ENCODE measurements at regions not wholly inside any gene's neighbourhood (a gene's known extent, or its start where the extent isn't known, plus 50 kb on each side); places are given as distances from the start of the nearest gene placed in this dataset.
A peak's percentile ranks its signal among the peaks of the same experiment; 100 is the strongest.

DNA sequence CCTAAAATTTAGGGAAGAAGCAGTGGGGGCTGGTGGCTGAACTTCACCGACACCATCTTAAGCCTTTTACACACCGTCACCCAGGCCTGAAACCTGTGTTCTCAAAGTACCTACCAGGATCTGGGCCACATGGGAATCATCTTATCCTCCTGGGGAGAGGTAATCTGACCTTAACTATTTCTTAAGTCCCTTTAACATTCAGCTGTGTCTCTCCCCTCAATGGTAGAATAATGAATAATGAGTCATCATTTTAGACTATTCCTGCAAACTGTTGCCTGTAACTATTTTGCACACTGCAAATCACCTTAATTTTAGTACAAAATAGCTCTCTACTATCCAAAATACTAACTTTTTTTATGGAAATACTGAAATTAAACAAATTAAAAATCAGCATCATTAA lies 149.4 kb upstream of the KLF7 start:
- WGBS, 3 donors, result 77 to 92% (median 91%) methylated on average over 2 of the region's 2 CpGs
- no peak overlapping the region for H3K27ac ChIP-seq (ENCODE audit: low read depth, low read length)

DNA sequence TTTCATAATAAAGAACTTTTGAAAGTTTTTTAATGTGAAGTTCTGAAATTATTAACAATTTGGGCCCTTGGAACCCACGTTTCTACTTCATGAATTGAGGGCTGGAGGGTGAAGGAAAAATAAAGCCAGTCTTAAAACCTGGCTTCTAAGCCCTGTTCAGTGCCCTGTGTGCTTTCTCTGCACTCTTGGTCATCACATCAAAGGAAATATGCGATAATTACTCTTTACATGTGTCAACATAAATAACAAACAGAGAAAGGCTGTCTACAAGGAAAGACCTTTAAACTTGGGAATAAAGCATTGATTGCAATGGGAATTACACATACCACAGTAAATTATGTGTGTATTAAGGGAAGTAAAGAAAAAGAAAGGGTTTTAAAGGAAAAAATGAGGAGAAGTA lies 150.7 kb upstream of the KLF7 start:
- no peak overlapping the region for H3K27ac ChIP-seq (ENCODE audit: low read depth, low read length)
- 51 to 92% (median 83%) methylated on average over 2 of the region's 2 CpGs for WGBS, 3 donors

DNA sequence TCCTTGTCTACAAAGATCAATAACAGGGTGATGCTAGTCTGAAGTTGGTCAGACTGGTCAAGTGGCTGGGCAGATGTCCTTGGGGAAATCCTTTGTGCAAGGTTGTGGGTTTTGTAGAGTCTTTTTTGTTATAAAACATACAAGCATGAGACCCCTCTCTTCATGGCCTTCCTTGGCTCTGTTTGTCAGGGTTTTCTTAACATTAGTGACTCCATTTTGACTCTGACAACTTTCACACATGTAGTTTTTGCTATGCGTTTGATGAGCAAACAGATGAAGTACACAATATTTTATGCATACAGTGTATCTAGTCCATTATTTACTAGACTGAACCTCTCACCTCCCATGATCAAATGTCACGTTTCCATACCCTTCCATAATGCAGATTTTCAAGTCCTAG lies 151.2 kb upstream of the KLF7 start:
- no peak overlapping the region for H3K27ac ChIP-seq (ENCODE audit: low read depth, low read length)
- WGBS, 3 donors, result 63 to 93% (median 91%) methylated on average over 2 of the region's 2 CpGs

DNA sequence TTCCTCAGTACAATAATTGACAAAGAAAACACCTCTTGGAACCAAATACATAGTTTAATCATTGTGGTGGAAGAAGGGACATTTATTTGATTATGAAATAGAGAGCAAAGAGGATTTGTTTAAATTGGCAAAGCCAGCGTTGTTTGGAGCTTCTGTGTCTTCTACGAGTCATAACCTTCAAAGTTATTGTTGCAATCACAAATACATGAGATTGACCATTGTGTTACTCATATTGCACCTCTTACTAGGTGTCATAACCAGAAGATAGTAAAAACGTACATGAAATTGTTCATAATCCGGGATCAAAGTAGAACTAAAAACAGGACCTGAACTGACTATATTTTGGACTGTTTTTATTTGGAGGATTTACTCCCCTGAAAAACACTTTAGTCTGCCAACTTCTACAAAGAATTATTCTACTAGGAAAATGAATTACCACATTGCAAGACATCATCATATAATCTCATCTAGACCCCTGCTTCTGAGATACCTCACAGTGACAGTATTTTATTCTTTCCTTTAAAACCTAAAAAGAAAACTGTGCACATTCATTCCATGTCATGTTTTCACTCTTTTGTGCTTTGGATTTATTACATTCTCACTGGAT lies 151.7 kb upstream of the KLF7 start:
- WGBS, 3 donors, result 59 to 67% (median 61%) methylated on average over 4 of the region's 4 CpGs
- no peak overlapping the region for H3K27ac ChIP-seq (ENCODE audit: low read depth, low read length)

- H3K27ac ChIP-seq (ENCODE audit: low read depth, low read length), result no peak overlapping the region
- WGBS, 3 donors, result 70 to 90% (median 82%) methylated on average over 4 of the region's 4 CpGs
Measured at GRCh38 chr2:207318181-207318628, 152.5 kb upstream of the KLF7 start.

GRCh38 chr2:207319316-207319715 lies 153.6 kb upstream of the KLF7 start:
- no peak overlapping the region for H3K27ac ChIP-seq (ENCODE audit: low read depth, low read length)

- WGBS, 3 donors, result 62 to 88% (median 85%) methylated on average over 5 of the region's 5 CpGs
- H3K27ac ChIP-seq (ENCODE audit: low read depth, low read length), result no peak overlapping the region
Measured at GRCh38 chr2:207320381-207321159, 154.8 kb upstream of the KLF7 start.

- 66 to 75% (median 71%) methylated on average over 1 of the region's 1 CpG for WGBS, 3 donors
Measured at GRCh38 chr2:207321514-207321913, 155.8 kb upstream of the KLF7 start.

DNA sequence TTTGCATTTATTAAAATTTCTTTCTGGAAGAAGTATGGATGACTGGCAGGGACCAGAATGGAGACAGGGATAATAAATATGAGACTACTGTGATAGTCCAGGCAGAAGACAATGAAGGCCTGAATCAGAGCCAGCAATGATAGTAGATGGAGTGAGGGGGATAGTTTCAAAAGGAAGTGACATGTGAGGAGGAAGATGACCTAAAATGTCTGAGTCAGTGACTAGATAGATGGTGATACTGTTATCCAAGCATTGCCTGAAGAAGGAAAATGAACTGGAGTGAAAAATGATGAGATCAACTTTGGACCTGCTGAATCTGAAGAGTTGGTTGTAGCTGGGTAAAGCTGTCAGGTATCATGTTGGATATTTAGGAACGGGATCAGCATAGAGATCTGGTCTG lies 158.3 kb upstream of the KLF7 start:
- H3K27ac ChIP-seq (ENCODE audit: low read depth, low read length), result no peak overlapping the region
- 67 to 94% (median 92%) methylated on average over 1 of the region's 1 CpG for WGBS, 3 donors

More at GRCh38 chr2:207321514-207321913, 155.8 kb upstream of the KLF7 start:
- H3K27ac ChIP-seq (ENCODE audit: low read depth, low read length), result no peak overlapping the region

DNA sequence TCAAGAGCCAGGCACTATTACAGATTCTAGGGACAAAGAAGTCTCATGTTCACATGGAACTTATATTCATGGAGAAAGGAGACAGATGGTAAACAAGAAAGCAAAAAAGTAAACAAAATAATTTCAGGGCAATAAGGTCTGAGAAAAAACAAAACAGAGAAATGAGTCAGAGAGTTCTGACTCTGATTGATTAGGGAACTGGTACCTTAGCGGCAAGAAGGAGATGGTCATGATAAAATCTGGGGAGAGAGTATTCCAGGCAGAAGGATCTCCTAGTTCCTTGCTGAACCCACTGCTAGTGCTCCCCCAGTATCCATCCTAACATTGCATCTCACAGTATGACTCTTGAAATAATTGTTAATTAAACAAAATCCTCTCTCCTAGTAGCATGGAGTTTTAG lies 161.8 kb upstream of the KLF7 start:
- WGBS, 3 donors, result 38 to 79% (median 78%) methylated on average over 1 of the region's 1 CpG

DNA sequence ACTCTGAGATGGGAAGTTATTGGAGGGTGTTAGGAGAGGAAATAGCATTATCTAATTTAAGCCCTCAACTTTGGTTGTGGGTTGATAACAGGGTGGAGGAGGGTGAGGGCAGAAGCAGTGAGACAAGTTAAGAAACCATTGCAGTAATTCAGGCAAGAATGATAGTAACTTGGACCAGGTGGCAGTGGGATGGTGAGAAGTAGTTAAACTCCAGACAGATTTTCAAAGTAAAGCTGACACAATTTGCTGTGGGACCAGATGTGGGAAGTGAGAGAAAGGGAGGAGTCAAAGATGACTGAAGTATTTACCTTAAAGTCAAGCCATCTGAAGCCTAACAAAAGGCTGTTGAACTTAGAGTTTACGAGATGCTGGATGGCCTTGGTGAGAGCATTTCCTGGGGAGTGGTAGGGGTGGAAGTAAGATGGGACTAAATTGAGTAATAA lies 163.2 kb upstream of the KLF7 start:
- no peak overlapping the region for H3K27ac ChIP-seq (ENCODE audit: low read depth, low read length)
- WGBS, 3 donors, result 61 to 74% (median 62%) methylated on average over 1 of the region's 1 CpG

More for the DNA sequence above, 161.8 kb upstream of the KLF7 start:
- H3K27ac ChIP-seq (ENCODE audit: low read depth, low read length), result no peak overlapping the region

GRCh38 chr2:207330912-207331311 lies 165.2 kb upstream of the KLF7 start:
- WGBS, 3 donors, result 57 to 72% (median 71%) methylated on average over 7 of the region's 7 CpGs
- no peak overlapping the region for H3K27ac ChIP-seq (ENCODE audit: low read depth, low read length)

GRCh38 chr2:207331674-207332073 lies 165.9 kb upstream of the KLF7 start:
- H3K27ac ChIP-seq (ENCODE audit: low read depth, low read length), result no peak overlapping the region
- 83 to 95% (median 93%) methylated on average over 6 of the region's 6 CpGs for WGBS, 3 donors

GRCh38 chr2:207332480-207333212 lies 166.9 kb upstream of the KLF7 start:
- H3K27ac ChIP-seq (ENCODE audit: low read depth, low read length), result no peak overlapping the region
- WGBS, 3 donors, result 59 to 71% (median 65%) methylated on average over 3 of the region's 3 CpGs

GRCh38 chr2:207333599-207334300 lies 168.0 kb upstream of the KLF7 start:
- H3K27ac ChIP-seq (ENCODE audit: low read depth, low read length), result peak overlapping the region; percentile 38
- WGBS, 3 donors, result 81 to 91% (median 90%) methylated on average over 5 of the region's 5 CpGs

GRCh38 chr2:207334301-207334623 lies 168.5 kb upstream of the KLF7 start:
- WGBS, 3 donors, result 48 to 55% (median 50%) methylated on average over 8 of the region's 8 CpGs
- H3K27ac ChIP-seq (ENCODE audit: low read depth, low read length), result peak overlapping the region; percentile 38

DNA sequence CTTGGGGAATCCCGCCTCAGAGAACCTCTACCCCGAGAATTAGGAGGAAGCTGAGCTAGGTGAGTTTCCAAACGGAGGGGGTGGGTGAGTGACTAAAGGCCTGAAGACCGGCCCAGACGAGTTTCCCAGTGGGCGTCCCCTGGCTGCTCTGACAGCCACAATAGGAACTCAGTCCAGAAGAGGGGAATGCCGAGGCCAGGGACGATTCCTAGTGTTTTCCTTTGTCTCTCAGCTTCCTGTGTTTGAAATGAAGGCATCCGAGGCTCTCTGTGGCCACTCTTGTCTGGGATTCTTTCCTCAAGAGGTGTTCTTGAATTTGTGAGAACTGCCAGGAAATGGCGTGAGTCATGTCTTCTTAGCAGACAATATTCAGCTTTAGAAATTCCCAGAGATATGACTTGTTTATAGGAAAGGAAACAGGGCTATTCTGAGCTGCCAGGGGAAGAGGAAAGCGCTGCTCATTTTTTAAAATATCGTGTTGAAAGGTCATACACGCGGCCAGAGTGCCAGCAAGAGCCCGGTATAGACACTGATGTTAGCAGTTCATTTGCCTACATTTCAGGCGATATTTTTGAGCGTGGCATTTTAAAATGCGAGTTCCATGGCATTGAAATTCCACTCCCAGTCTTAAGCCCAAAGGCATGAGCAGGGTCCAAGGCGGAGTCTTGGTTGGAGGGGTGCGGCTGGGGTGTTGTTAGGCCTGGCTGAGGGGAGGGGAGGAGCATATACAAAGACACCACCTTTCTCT lies 169.1 kb upstream of the KLF7 start:
- 33 to 39% (median 35%) methylated on average over 20 of the region's 20 CpGs for WGBS, 3 donors
- no peak overlapping the region for H3K27ac ChIP-seq (ENCODE audit: low read depth, low read length)

All from adipose tissue (tissue), 3 donors.